NCI-H2196 (cell line): ENCODE measurements at regions not wholly inside any gene's neighbourhood (a gene's known extent, or its start where the extent isn't known, plus 50 kb on each side); places are given as distances from the start of the nearest gene placed in this dataset.

Experiments
- DNase-seq: peaks from one replicate; lab custom pipeline; 2025; ENCODE audit not compliant: unreplicated experiment; lab: John Stamatoyannopoulos, UW

- DNase-seq: no peak
Observed at GRCh38 chr7:16320099-16320660, 101.2 kb downstream of the CRPPA start.

DNA sequence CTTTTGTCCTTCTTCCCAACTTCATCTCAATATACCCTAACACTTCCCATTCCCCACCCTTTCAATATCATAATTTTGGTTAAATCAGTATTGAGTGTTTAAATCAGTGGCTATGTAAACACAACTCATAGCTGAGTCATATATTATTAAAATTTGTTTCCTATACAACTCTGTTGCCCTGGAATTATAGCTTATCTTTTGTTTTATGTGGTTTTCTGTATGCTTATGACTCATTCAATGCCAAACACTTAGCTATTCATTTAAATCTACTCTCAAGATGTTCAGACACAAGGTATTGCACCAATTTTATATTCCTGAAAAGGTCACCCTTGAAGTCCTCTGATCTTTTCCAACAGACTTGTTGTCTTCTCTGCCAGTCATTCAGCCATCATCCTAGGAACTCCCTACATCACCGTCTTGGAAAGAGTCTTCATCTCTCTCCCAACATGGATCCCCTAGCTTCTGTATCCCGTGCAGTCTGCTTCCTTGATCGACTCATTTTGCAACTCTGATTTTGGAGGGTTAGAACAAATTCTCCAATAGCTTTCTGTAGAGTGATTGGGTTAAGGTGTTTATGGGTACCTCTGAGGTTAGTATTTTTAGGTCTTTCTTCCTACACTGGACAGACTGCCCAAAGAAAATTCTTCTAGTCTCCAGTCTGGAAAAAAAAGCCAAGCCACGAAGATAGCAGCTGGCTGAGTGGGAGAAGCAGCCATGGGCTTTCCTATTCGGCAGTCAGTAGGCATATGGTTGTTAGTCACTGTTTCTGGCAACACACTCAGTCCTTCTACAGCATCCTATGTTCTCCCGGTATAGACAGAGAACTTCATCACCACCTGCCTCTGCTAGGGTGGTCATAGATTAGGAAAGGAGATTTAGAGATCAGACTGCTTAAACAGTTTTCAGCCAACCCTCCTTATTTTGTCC is 102.1 kb downstream of the CRPPA start:
- no peak for DNase-seq

DNA sequence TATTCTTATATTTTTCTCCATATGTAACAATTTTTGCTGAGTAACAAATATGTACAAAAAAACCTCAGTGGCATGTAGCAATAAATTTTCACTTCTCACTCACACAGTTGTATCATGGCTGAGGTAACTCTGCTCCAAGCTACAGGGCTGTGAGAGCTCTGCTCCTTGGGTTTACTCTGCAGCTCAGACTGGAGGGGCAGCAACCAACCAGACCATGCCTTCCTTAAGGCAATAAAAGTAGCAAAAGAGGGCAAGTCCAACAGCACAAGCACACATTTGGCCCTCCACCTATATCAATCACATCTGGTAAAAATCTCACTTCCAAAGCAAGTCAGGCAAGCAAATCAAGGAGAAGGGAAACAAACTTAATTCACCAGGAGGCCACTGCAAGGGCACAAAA is 102.9 kb downstream of the CRPPA start:
- no peak for DNase-seq

DNA sequence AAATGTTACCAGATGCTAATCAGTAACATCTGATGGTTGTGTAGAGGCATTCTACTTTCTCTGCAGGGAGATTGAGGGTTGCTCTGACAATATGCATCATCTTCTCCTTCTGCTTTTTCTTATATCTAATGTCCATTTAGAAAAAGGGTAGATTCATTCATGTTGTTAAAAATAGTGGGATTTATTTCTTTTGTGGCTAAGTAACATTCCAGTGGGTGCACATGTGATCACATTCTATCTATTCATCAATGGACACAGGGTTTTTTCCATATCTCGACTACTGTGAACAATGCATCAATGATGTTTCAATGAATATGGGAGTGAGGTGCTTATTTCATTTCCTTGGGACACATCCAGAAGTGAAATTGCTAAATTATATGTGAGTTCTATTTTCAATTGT is 103.9 kb downstream of the CRPPA start:
- DNase-seq: no peak

DNA sequence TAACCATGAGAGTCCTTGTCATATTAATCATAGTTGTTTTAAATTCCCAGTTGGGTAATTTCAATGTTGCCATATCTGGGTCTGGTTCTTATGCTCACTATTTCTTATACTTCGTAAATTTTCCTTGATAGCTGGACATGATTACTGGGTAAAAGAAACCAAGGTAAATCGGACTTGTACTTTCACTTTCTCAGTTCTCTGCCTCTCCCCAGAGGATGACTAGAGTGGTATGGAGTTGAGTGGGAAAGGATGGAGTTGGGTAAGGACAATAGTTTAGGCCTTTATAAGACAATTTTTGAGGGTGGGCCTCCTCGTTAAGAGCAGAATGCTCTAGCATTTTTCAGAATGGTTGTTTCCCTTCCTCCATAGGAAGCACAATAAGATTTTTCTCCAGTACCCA is 106.1 kb downstream of the CRPPA start:
- no peak for DNase-seq

GRCh38 chr7:16309129-16309528 is 112.2 kb downstream of the CRPPA start:
- DNase-seq: no peak

DNA sequence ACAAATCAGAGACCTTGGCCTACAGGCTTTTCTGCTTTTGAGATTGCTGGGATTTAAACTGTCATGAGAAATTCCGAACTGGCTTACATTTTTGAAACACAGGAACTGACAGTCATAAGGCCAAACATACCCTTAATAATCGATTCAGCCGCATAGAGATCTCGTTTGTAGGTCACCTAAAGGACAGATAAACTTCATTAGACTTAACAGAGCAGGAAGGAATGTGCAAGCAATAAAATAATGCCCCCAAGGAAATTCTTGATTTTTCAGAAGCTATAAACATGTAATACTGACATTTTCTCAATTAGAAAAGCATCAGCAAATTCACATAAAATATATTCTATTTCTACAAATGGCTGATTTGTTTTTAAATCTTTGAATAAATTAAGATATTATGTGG is 120.0 kb downstream of the CRPPA start:
- DNase-seq: no peak

- DNase-seq: no peak
Observed at GRCh38 chr7:16300361-16300895, 120.9 kb downstream of the CRPPA start.

DNA sequence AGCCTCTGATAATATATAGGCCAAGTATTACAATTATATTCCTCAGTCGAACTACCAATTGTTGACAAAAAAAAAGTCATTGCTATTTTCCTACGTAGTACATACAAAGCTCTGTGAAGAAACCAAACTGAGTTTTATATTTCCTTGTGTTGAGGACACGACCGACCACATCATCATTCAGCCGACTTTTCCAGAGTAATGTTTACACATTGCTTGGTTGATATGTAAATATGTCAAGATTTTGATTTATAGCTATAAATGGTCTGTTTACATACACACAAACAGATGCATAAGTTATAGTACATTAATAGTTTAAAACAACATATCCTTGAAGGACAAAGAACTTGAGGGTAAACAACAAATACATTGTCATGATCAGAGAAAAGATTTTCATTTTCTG is 121.5 kb downstream of the CRPPA start:
- DNase-seq: no peak

DNA sequence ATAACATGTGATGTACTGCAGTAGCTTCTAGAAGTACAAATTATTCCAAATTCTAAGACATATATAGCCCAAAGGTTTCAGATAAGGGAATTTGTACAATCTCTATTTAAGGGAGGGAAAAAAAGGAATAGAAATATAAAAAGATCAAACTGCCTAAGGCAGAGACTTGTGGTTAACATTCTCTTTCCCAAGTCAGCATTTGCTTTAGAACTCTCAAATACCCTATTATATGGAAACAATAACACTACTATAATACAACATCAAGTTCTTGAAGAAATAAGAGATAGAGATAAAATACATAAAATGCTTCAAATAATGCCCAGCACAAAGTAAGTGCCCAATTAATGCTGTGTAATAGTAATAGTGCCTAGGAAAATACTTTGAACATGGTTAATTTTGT is 123.1 kb downstream of the CRPPA start:
- no peak for DNase-seq

DNA sequence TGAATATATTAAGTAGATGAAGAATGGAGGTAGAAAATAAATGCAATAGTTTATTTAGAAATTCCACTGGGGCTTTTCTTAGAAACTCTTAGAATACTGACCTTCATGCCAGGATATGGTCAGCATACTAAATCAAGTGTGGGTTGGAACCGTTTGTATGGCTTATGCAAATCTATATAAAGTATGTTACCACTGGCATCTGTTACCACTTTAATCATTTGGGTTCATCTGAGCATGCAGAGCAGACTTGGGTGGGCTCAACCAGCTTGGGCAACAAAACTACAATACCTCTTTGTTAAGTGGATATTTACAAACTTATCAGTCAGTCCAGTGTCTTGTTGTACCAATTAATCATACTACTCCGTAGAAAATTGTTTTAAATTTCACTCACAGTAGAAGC is 125.8 kb downstream of the CRPPA start:
- DNase-seq: no peak

- no peak for DNase-seq
Observed at GRCh38 chr7:16293669-16294425, 127.5 kb downstream of the CRPPA start.

- DNase-seq: no peak
Observed at GRCh38 chr7:16284581-16284980, 136.8 kb downstream of the CRPPA start.

DNA sequence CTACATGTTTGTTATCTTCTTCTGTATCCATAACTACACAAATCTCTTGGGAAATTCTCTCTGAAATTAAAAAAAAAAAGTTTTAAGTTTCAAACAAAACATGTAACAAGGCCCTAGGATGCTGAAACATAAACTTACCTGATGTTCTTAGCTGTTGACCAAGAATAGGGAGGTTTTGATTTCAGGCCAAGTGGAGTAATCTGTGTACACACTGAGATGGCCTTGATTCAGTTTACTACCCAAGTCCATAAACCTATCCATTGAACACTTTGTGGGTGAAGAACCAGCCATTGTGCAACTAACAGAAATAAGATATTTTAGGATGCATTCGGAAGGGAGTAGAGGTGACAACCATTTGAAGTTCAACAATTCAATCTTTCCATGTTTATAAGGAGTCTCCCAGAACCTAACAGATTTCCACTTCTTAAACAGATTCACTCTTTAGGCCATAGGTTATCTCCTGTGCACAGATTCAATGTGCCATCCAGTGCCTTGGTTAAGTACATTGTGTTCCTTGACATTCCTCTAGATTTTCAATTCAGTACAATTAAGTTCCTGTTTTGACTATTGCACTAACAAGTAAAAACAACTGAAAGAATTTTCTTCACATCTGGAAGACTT is 143.1 kb downstream of the CRPPA start:
- no peak for DNase-seq

- no peak for DNase-seq
Observed at GRCh38 chr7:16271990-16272665, 149.2 kb downstream of the CRPPA start.

- no peak for DNase-seq
Observed at GRCh38 chr7:16271355-16271915, 149.9 kb downstream of the CRPPA start.

DNA sequence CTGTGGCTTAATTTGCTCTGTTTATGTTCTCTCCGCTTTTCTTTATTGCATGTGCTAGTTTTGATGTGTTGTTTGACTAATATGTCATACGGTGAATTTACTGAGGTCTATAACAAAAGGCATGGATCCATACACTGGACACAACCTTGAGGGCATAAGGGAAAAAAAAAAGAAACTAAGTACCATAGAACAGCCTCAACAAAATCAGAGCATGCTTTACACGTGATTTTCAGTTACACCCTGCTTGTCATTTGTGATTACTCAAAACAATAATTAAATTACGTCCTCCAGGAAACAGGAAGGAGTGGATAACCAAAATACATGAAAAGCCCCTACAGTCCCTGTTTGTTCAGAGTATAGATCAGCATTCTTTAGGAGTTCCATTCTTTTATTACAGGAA is 150.5 kb downstream of the CRPPA start:
- DNase-seq: no peak

- no peak for DNase-seq
Observed at GRCh38 chr7:16268821-16269768, 152.2 kb downstream of the CRPPA start.
